GM23338 (cell line): ENCODE measurements at regions not wholly inside any gene's neighbourhood (a gene's known extent, or its start where the extent isn't known, plus 50 kb on each side); places are given as distances from the start of the nearest gene placed in this dataset.

Experiments used
- ATAC-seq: fragments of 200-7000 bp; cut with Tn5 transposase; 3 replicates; pipeline ENCODE4 v1.9.1; 2020
- DNase-seq: peaks from one replicate; pipeline ENCODE4 v3.0.0-alpha.2; 2015; ENCODE audit warnings: low spot score
- H2AFZ ChIP-seq: fragments of 200-600 bp; sonication (generic); 2 replicates; pipeline ENCODE4 v1.8.0; 2016; ENCODE audit warnings: antibody characterized with exemption, mild to moderate bottlenecking, moderate library complexity
- H3F3A ChIP-seq: fragments of 200-600 bp; sonication (generic); replicated peaks from 2 replicates; pipeline ENCODE4 v1.8.0; 2017; ENCODE audit warnings: antibody characterized with exemption, mixed run types, low read depth
- H3K27ac ChIP-seq: fragments of 200-600 bp; sonication (generic); 2 replicates; pipeline ENCODE4 v1.6.1; 2016; ENCODE audit warnings: low read depth
- H3K27me3 ChIP-seq: fragments of 200-600 bp; sonication (generic); 2 replicates; pipeline ENCODE4 v1.8.0; 2016; ENCODE audit warnings: mild to moderate bottlenecking, mixed run types, moderate library complexity; ENCODE audit not compliant: insufficient read depth
- H3K36me3 ChIP-seq: fragments of 200-600 bp; sonication (generic); 2 replicates; pipeline ENCODE4 v1.8.0; 2016; ENCODE audit warnings: mild to moderate bottlenecking; ENCODE audit not compliant: insufficient read depth
- H3K4me1 ChIP-seq: fragments of 200-600 bp; sonication (generic); 2 replicates; pipeline ENCODE4 v1.8.0; 2016; ENCODE audit warnings: mild to moderate bottlenecking, moderate library complexity; ENCODE audit not compliant: insufficient read depth
- H3K4me2 ChIP-seq: fragments of 200-600 bp; sonication (generic); 2 replicates; pipeline ENCODE4 v1.7.1; 2017; ENCODE audit warnings: mixed run types
- H3K4me3 ChIP-seq: fragments of 200-600 bp; sonication (generic); 2 replicates; pipeline ENCODE4 v1.6.1; 2016; ENCODE audit warnings: mixed run types
- H3K79me2 ChIP-seq: fragments of 200-600 bp; sonication (generic); replicated peaks from 2 replicates; pipeline ENCODE4 v1.8.0; 2017; ENCODE audit warnings: mild to moderate bottlenecking; ENCODE audit not compliant: insufficient read depth
- H3K9me2 ChIP-seq: fragments of 200-600 bp; sonication (generic); 2 replicates; pipeline ENCODE4 v1.8.0; 2017; ENCODE audit not compliant: insufficient read depth
- H4K20me1 ChIP-seq: fragments of 200-600 bp; sonication (generic); replicated peaks from 2 replicates; pipeline ENCODE4 v1.8.0; 2017; ENCODE audit warnings: mild to moderate bottlenecking; ENCODE audit not compliant: insufficient read depth
- H3K27ac Mint-ChIP-seq: 2 replicates; pipeline ENCODE4 v1.8.0; 2020; ENCODE audit warnings: inconsistent platforms, mild to moderate bottlenecking, moderate library complexity, mixed read lengths
- H3K27me3 Mint-ChIP-seq: 3 replicates; pipeline ENCODE4 v1.8.0; 2022; ENCODE audit warnings: low read depth, mild to moderate bottlenecking, moderate library complexity, mixed read lengths, inconsistent platforms; ENCODE audit not compliant: insufficient read depth, poor library complexity
- H3K36me3 Mint-ChIP-seq: 3 replicates; pipeline ENCODE4 v1.8.0; 2021; ENCODE audit warnings: low read depth, mild to moderate bottlenecking, inconsistent platforms, moderate library complexity, mixed read lengths
- H3K4me1 Mint-ChIP-seq: 3 replicates; pipeline ENCODE4 v1.8.0; 2020; ENCODE audit warnings: mild to moderate bottlenecking, inconsistent platforms, mixed read lengths
- H3K4me3 Mint-ChIP-seq: 3 replicates; pipeline ENCODE4 v1.8.0; 2021; ENCODE audit warnings: moderate library complexity, mild to moderate bottlenecking, inconsistent platforms, mixed read lengths
- H3K9me3 Mint-ChIP-seq: 3 replicates; pipeline ENCODE4 v1.8.0; 2020; ENCODE audit warnings: moderate library complexity, mild to moderate bottlenecking, inconsistent platforms, mixed read lengths
- CREB1 ChIP-seq: fragments of 250-450 bp; sonication (Bioruptor Pico); IDR thresholded peaks from 2 replicates; pipeline ENCODE4 v1.5.0; 2020; ENCODE audit warnings: low read depth, mild to moderate bottlenecking, moderate library complexity
- EZH2 ChIP-seq: fragments of 200-600 bp; sonication (generic); IDR thresholded peaks from one replicate; pipeline ENCODE4 v1.8.0; 2017; ENCODE audit warnings: antibody characterized with exemption, mild to moderate bottlenecking, low read depth; ENCODE audit not compliant: unreplicated experiment
- EZH2phosphoT487 ChIP-seq: fragments of 200-600 bp; sonication (generic); IDR thresholded peaks from one replicate; pipeline ENCODE4 v1.8.1; 2018; ENCODE audit warnings: antibody characterized with exemption; ENCODE audit not compliant: unreplicated experiment
- NANOG ChIP-seq: IDR thresholded peaks from 2 replicates; pipeline ENCODE4 v1.6.1; 2016; ENCODE audit warnings: antibody characterized with exemption, borderline replicate concordance
- REST ChIP-seq: IDR thresholded peaks from one replicate; pipeline ENCODE4 v1.6.1; 2018; ENCODE audit warnings: antibody characterized with exemption; ENCODE audit not compliant: unreplicated experiment
- ZNF331 ChIP-seq: fragments of 250-450 bp; sonication (Bioruptor Pico); IDR thresholded peaks from 2 replicates; pipeline ENCODE4 v1.5.0; 2020; ENCODE audit warnings: low read depth, mild to moderate bottlenecking, moderate library complexity
- ZNF462 ChIP-seq: fragments of 250-450 bp; sonication (Bioruptor Pico); IDR thresholded peaks from 2 replicates; pipeline ENCODE4 v1.5.0; 2020; ENCODE audit warnings: mild to moderate bottlenecking, moderate library complexity

GRCh38 chr5:166270712-166271111 is 2020.7 kb upstream of the WWC1 start (continued):
- no peak for TF ChIP-seq ZNF462 (CRISPR knock-in tag)

DNA sequence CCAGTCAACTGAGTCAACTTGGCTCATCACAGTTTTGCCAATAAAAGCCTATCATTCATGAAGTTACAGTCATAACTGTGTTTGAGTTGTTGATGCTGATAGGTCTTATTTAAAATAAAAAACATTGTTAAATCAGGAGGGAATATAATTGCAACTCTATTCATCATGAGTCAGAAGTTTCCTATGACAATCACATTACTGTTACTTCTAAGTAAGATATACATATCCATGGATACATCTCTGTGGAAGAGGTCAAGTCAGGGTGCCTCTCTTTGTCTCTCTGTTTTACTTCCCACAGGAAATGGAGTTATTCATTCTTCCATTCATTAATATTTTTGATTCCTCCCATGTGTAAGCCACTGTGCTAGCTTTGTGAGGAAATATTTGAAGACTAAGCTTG is 2015.4 kb upstream of the WWC1 start:
- Mint-ChIP-seq H3K27me3 (no peaks in the 10 kb centered on the region), H3K4me3 (no peak overlapping the region), H3K36me3 (no peaks in the 10 kb centered on the region), H3K4me1 (peaks cover 13% of the 10 kb centered on the region), H3K27ac (no peak overlapping the region), H3K9me3 (peaks cover 2% of the 10 kb centered on the region; the same call in 1 of the 3 replicates)
- no peak overlapping the region for H3K4me3 ChIP-seq
- no peaks in the 10 kb centered on the region for H4K20me1 ChIP-seq
- H3K9me2 ChIP-seq: no peaks in the 10 kb centered on the region; the same call in 1 of the 2 replicates
- H3K27ac ChIP-seq: no peak overlapping the region
- peaks cover 7% of the 10 kb centered on the region; the same call in 1 of the 2 replicates for H3K4me1 ChIP-seq
- no peaks in the 10 kb centered on the region for H3K79me2 ChIP-seq
- no peaks in the 10 kb centered on the region for H3K36me3 ChIP-seq
- no peaks in the 10 kb centered on the region for H3K27me3 ChIP-seq
- H3K4me2 ChIP-seq: no peak overlapping the region
- DNase-seq: no peak
- H2AFZ ChIP-seq: no peak overlapping the region
- H3F3A ChIP-seq: no peaks in the 10 kb centered on the region
- no peak for ATAC-seq
- TF ChIP-seq REST: no peak
- no peak for TF ChIP-seq NANOG
- TF ChIP-seq CREB1 (CRISPR knock-in tag): no peak
- TF ChIP-seq ZNF331 (CRISPR knock-in tag): no peak
- TF ChIP-seq EZH2: no peak
- TF ChIP-seq EZH2phosphoT487: no peak
